Ectodermal cell (in vitro differentiated cells): ENCODE measurements at regions not wholly inside any gene's neighbourhood (a gene's known extent, or its start where the extent isn't known, plus 50 kb on each side); places are given as distances from the start of the nearest gene placed in this dataset.

ENCODE experiments used
- H3K27ac ChIP-seq: 2 replicates; pipeline ENCODE4 v1.7.0; 2013; ENCODE audit warnings: mild to moderate bottlenecking, low read depth, low read length; ENCODE audit not compliant: insufficient read depth, poor library complexity, severe bottlenecking
- H3K27me3 ChIP-seq: 2 replicates; pipeline ENCODE4 v1.7.0; 2013; ENCODE audit warnings: mild to moderate bottlenecking, low read length; ENCODE audit not compliant: insufficient read depth, control insufficient read depth, poor library complexity, severe bottlenecking
- H3K36me3 ChIP-seq: one replicate; pipeline ENCODE4 v1.7.0; 2013; ENCODE audit warnings: low read length; ENCODE audit not compliant: control insufficient read depth, insufficient read depth
- H3K4me1 ChIP-seq: one replicate; pipeline ENCODE4 v1.7.0; 2013; ENCODE audit warnings: low read length; ENCODE audit not compliant: control insufficient read depth, insufficient read depth
- H3K4me3 ChIP-seq: 2 replicates; pipeline ENCODE4 v1.7.0; 2013; ENCODE audit warnings: low read depth, low read length, control low read depth; ENCODE audit not compliant: insufficient read depth
- H3K9me3 ChIP-seq: 2 replicates; pipeline ENCODE4 v1.7.0; 2013; ENCODE audit warnings: mild to moderate bottlenecking, low read length, moderate library complexity; ENCODE audit not compliant: control insufficient read depth
- WGBS, 2 experiments: methylation state at CpG; one replicate each; pipeline ENCODE4 v1.1.7; 2013; ENCODE audit warnings: missing lambda C conversion rate in 2 of 2; 5-methylcytosine and 5-hydroxymethylcytosine counted together

GRCh38 chr7:79971058-79971457, 163.6 kb upstream of the GNAI1 start:
- WGBS, 2 experiments: 92 to 100% methylated on average over 3 of the region's 3 CpGs
- H3K9me3 ChIP-seq: no peaks in the 10 kb centered on the region

GRCh38 chr7:79968894-79969293, 165.7 kb upstream of the GNAI1 start:
- Histone ChIP-seq H3K4me3 (no peak overlapping the region), H3K27me3 (no peaks in the 10 kb centered on the region), H3K27ac (no peak overlapping the region), H3K9me3 (no peaks in the 10 kb centered on the region), H3K4me1 (no peaks in the 10 kb centered on the region), H3K36me3 (no peaks in the 10 kb centered on the region)
- 89 to 95% methylated on average over 2 of the region's 2 CpGs for WGBS, 2 experiments

More at GRCh38 chr7:79971058-79971457, 163.6 kb upstream of the GNAI1 start:
- Histone ChIP-seq H3K36me3 (no peaks in the 10 kb centered on the region), H3K4me1 (no peaks in the 10 kb centered on the region), H3K27me3 (no peaks in the 10 kb centered on the region), H3K4me3 (no peak overlapping the region), H3K27ac (no peak overlapping the region)

- Histone ChIP-seq H3K9me3 (no peaks in the 10 kb centered on the region), H3K27me3 (no peaks in the 10 kb centered on the region), H3K4me3 (no peak overlapping the region), H3K4me1 (no peaks in the 10 kb centered on the region), H3K27ac (no peak overlapping the region), H3K36me3 (no peaks in the 10 kb centered on the region)
- 75 to 84% methylated on average over 4 of the region's 4 CpGs for WGBS, 2 experiments
These were observed 166.5 kb upstream of the GNAI1 start for GRCh38 chr7:79968077-79968648.

GRCh38 chr7:79965946-79966345, 168.7 kb upstream of the GNAI1 start:
- H3K27me3 ChIP-seq: no peaks in the 10 kb centered on the region
- H3K36me3 ChIP-seq: no peaks in the 10 kb centered on the region
- no peaks in the 10 kb centered on the region for H3K9me3 ChIP-seq
- H3K4me3 ChIP-seq: no peak overlapping the region
- 91 to 95% methylated on average over 4 of the region's 4 CpGs for WGBS, 2 experiments
- no peaks in the 10 kb centered on the region for H3K4me1 ChIP-seq
- no peak overlapping the region for H3K27ac ChIP-seq

- WGBS, 2 experiments: 88% methylated on average over 1 of the region's 1 CpG; no CpG with 5 or more reads in 1 of the 2 experiments
- H3K36me3 ChIP-seq: no peaks in the 10 kb centered on the region
- no peaks in the 10 kb centered on the region for H3K4me1 ChIP-seq
- H3K27ac ChIP-seq: no peak overlapping the region
- no peak overlapping the region for H3K4me3 ChIP-seq
- H3K27me3 ChIP-seq: no peaks in the 10 kb centered on the region
- H3K9me3 ChIP-seq: no peaks in the 10 kb centered on the region
These were observed 170.2 kb upstream of the GNAI1 start for GRCh38 chr7:79964463-79964862.

- no peaks in the 10 kb centered on the region for H3K36me3 ChIP-seq
- H3K27ac ChIP-seq: no peak overlapping the region
- H3K4me1 ChIP-seq: no peaks in the 10 kb centered on the region
- WGBS, 2 experiments: 93% methylated on average over 3 of the region's 4 CpGs; no CpG with 5 or more reads in 1 of the 2 experiments
- no peaks in the 10 kb centered on the region for H3K27me3 ChIP-seq
- H3K9me3 ChIP-seq: no peaks in the 10 kb centered on the region
- H3K4me3 ChIP-seq: no peak overlapping the region
These were observed 181.5 kb upstream of the GNAI1 start for GRCh38 chr7:79953130-79953529.

GRCh38 chr7:79952399-79952798, 182.2 kb upstream of the GNAI1 start:
- Histone ChIP-seq H3K36me3 (no peaks in the 10 kb centered on the region), H3K4me1 (no peaks in the 10 kb centered on the region), H3K4me3 (no peak overlapping the region), H3K27ac (no peak overlapping the region), H3K9me3 (no peaks in the 10 kb centered on the region), H3K27me3 (no peaks in the 10 kb centered on the region)
- 62 to 88% methylated on average over 1 of the region's 1 CpG for WGBS, 2 experiments

GRCh38 chr7:79951415-79951814, 183.2 kb upstream of the GNAI1 start:
- WGBS, 2 experiments: 92 to 96% methylated on average over 2 of the region's 2 CpGs
- H3K4me3 ChIP-seq: no peak overlapping the region
- no peaks in the 10 kb centered on the region for H3K27me3 ChIP-seq
- H3K36me3 ChIP-seq: no peaks in the 10 kb centered on the region
- H3K4me1 ChIP-seq: no peaks in the 10 kb centered on the region
- no peak overlapping the region for H3K27ac ChIP-seq
- no peaks in the 10 kb centered on the region for H3K9me3 ChIP-seq

GRCh38 chr7:79949778-79950177, 184.9 kb upstream of the GNAI1 start:
- Histone ChIP-seq H3K4me3 (no peak overlapping the region), H3K27ac (no peak overlapping the region), H3K27me3 (no peaks in the 10 kb centered on the region), H3K9me3 (no peaks in the 10 kb centered on the region), H3K36me3 (no peaks in the 10 kb centered on the region), H3K4me1 (no peaks in the 10 kb centered on the region)
- WGBS, 2 experiments: 86 to 97% methylated on average over 2 to 3 of the region's 3 CpGs

- Histone ChIP-seq H3K27me3 (no peaks in the 10 kb centered on the region), H3K4me1 (no peaks in the 10 kb centered on the region), H3K4me3 (no peak overlapping the region), H3K27ac (no peak overlapping the region), H3K9me3 (no peaks in the 10 kb centered on the region), H3K36me3 (no peaks in the 10 kb centered on the region)
- 82% methylated on average over 3 of the region's 3 CpGs; no CpG with 5 or more reads in 1 of the 2 experiments for WGBS, 2 experiments
These were observed 198.2 kb upstream of the GNAI1 start for GRCh38 chr7:79936281-79936983.
